ENCODE measurements at regions not wholly inside any gene's neighbourhood (a gene's known extent, or its start where the extent isn't known, plus 50 kb on each side); places are given as distances from the start of the nearest gene placed in this dataset.

- DNase-seq (ENCODE audit: low read depth, low spot score), result no peak
These were observed 1355.6 kb downstream of the FAM133A start for GRCh38 chrX:95029571-95029970.

GRCh38 chrX:95040104-95040503, 1366.1 kb downstream of the FAM133A start:
- no peak for DNase-seq (ENCODE audit: low read depth, low spot score)

GRCh38 chrX:95044331-95044730, 1370.3 kb downstream of the FAM133A start:
- DNase-seq (ENCODE audit: low read depth, low spot score), result no peak

GRCh38 chrX:95055991-95056390, 1382.0 kb downstream of the FAM133A start:
- no peak for DNase-seq (ENCODE audit: low read depth, low spot score)

- DNase-seq (ENCODE audit: low read depth, low spot score), result peak; percentile 39
These were observed 1382.9 kb downstream of the FAM133A start for GRCh38 chrX:95056901-95057300.

GRCh38 chrX:95057341-95057740, 1383.3 kb downstream of the FAM133A start:
- DNase-seq (ENCODE audit: low read depth, low spot score), result peak; percentile 17

GRCh38 chrX:95058815-95059214, 1384.8 kb downstream of the FAM133A start:
- DNase-seq (ENCODE audit: low read depth, low spot score), result peak; percentile 47

- DNase-seq (ENCODE audit: low read depth, low spot score), result no peak
These were observed 1385.9 kb downstream of the FAM133A start for GRCh38 chrX:95059909-95060308.

GRCh38 chrX:95063554-95063953, 1389.5 kb downstream of the FAM133A start:
- DNase-seq (ENCODE audit: low read depth, low spot score), result peak; percentile 16

- no peak for DNase-seq (ENCODE audit: low read depth, low spot score)
These were observed 1391.1 kb downstream of the FAM133A start for GRCh38 chrX:95065151-95065550.

GRCh38 chrX:95071052-95071451, 1397.0 kb downstream of the FAM133A start:
- no peak for DNase-seq (ENCODE audit: low read depth, low spot score)

- DNase-seq (ENCODE audit: low read depth, low spot score), result no peak
These were observed 1397.6 kb downstream of the FAM133A start for GRCh38 chrX:95071621-95072020.

GRCh38 chrX:95076449-95076848, 1402.4 kb downstream of the FAM133A start:
- DNase-seq (ENCODE audit: low read depth, low spot score), result peak; percentile 19

- DNase-seq (ENCODE audit: low read depth, low spot score), result no peak
These were observed 1427.9 kb downstream of the FAM133A start for GRCh38 chrX:95101851-95102390.

- no peak for DNase-seq (ENCODE audit: low read depth, low spot score)
These were observed 1443.5 kb downstream of the FAM133A start for GRCh38 chrX:95117556-95117955.

GRCh38 chrX:95145848-95146490, 1472.0 kb downstream of the FAM133A start:
- DNase-seq (ENCODE audit: low read depth, low spot score), result no peak

- DNase-seq (ENCODE audit: low read depth, low spot score), result no peak
These were observed 1478.8 kb downstream of the FAM133A start for GRCh38 chrX:95152810-95153209.

- DNase-seq (ENCODE audit: low read depth, low spot score), result no peak
These were observed 1482.6 kb downstream of the FAM133A start for GRCh38 chrX:95156566-95156965.
